SK-N-SH treated with all-trans-retinoic acid at 6 μM for 48 hours (cell line): ENCODE measurements at regions not wholly inside any gene's neighbourhood (a gene's known extent, or its start where the extent isn't known, plus 50 kb on each side); places are given as distances from the start of the nearest gene placed in this dataset.

Source experiments
- ATAC-seq: fragments of 200-7000 bp; cut with Tn5 transposase; 3 replicates; pipeline ENCODE4 v1.9.1; 2020; ENCODE audit warnings: mild to moderate bottlenecking, moderate library complexity
- ARNTL ChIP-seq: fragments of 450-650 bp; formaldehyde crosslinking; IDR thresholded peaks from 2 replicates; pipeline ENCODE4 v1.5.0; 2020; ENCODE audit warnings: low read depth, mild to moderate bottlenecking, moderate library complexity, borderline replicate concordance
- BACH2 ChIP-seq: fragments of 250-450 bp; sonication (Bioruptor Pico); IDR thresholded peaks from 2 replicates; pipeline ENCODE4 v1.9.0; 2021; ENCODE audit warnings: mild to moderate bottlenecking, borderline replicate concordance
- CSDC2 ChIP-seq: fragments of 250-450 bp; sonication (Bioruptor Pico); IDR thresholded peaks from 2 replicates; pipeline ENCODE4 v1.5.0; 2020; ENCODE audit warnings: mild to moderate bottlenecking, moderate library complexity
- ESRRG ChIP-seq: fragments of 250-450 bp; sonication (Bioruptor Pico); IDR thresholded peaks from 2 replicates; pipeline ENCODE4 v1.6.1; 2021; ENCODE audit warnings: mild to moderate bottlenecking
- GLIS3 ChIP-seq: fragments of 250-450 bp; sonication (Bioruptor Pico); IDR thresholded peaks from 2 replicates; pipeline ENCODE4 v1.5.0; 2020; ENCODE audit warnings: mild to moderate bottlenecking, moderate library complexity
- ISL1 ChIP-seq: fragments of 250-450 bp; sonication (Bioruptor Pico); IDR thresholded peaks from 2 replicates; pipeline ENCODE4 v2.1.2; 2022; ENCODE audit warnings: mild to moderate bottlenecking, moderate library complexity
- OSR1 ChIP-seq: fragments of 250-450 bp; sonication (Bioruptor Pico); IDR thresholded peaks from 2 replicates; pipeline ENCODE4 v1.8.0; 2022; ENCODE audit warnings: moderate library complexity, mild to moderate bottlenecking, inconsistent platforms
- PPARA ChIP-seq: fragments of 250-450 bp; sonication (Bioruptor Pico); IDR thresholded peaks from 2 replicates; pipeline ENCODE4 v1.5.0; 2020; ENCODE audit warnings: mild to moderate bottlenecking, borderline replicate concordance
- RARB ChIP-seq: fragments of 250-450 bp; sonication (Bioruptor Pico); IDR thresholded peaks from 2 replicates; pipeline ENCODE4 v1.8.0; 2021; ENCODE audit warnings: mild to moderate bottlenecking, moderate library complexity
- ZC3H10 ChIP-seq: fragments of 250-450 bp; sonication (Bioruptor Pico); IDR thresholded peaks from 2 replicates; pipeline ENCODE4 v1.5.1; 2021; ENCODE audit warnings: mild to moderate bottlenecking, moderate library complexity
- ZFP3 ChIP-seq: fragments of 250-450 bp; sonication (Bioruptor Pico); IDR thresholded peaks from 2 replicates; pipeline ENCODE4 v1.5.0; 2020; ENCODE audit warnings: mild to moderate bottlenecking, moderate library complexity
- ZFP30 ChIP-seq: fragments of 450-650 bp; formaldehyde crosslinking; IDR thresholded peaks from 2 replicates; pipeline ENCODE4 v1.5.0; 2022; ENCODE audit warnings: mild to moderate bottlenecking, moderate library complexity
- ZNF565 ChIP-seq: fragments of 450-650 bp; formaldehyde crosslinking; conservative IDR thresholded peaks from 2 replicates; pipeline ENCODE4 v1.5.0; 2020; ENCODE audit warnings: low read depth, mild to moderate bottlenecking, moderate library complexity
- ZNF70 ChIP-seq: fragments of 450-650 bp; formaldehyde crosslinking; IDR thresholded peaks from 2 replicates; pipeline ENCODE4 v1.5.0; 2020; ENCODE audit warnings: mild to moderate bottlenecking, moderate library complexity
- ZNF8 ChIP-seq: fragments of 450-650 bp; formaldehyde crosslinking; IDR thresholded peaks from 2 replicates; pipeline ENCODE4 v1.5.0; 2020; ENCODE audit warnings: mild to moderate bottlenecking, moderate library complexity
- TF ChIP-seq, protein P1 (sequence below): fragments of 250-450 bp; sonication (Bioruptor Pico); IDR thresholded peaks from 2 replicates; pipeline ENCODE4 v1.8.0; 2020; ENCODE audit warnings: mild to moderate bottlenecking, moderate library complexity, borderline replicate concordance
- TF ChIP-seq, protein P2 (sequence below): fragments of 250-450 bp; sonication (Bioruptor Pico); IDR thresholded peaks from 2 replicates; pipeline ENCODE4 v1.5.1; 2021; ENCODE audit warnings: mild to moderate bottlenecking, moderate library complexity
- TF ChIP-seq, protein P3 (sequence below): fragments of 250-450 bp; sonication (Bioruptor Pico); IDR thresholded peaks from 2 replicates; pipeline ENCODE4 v1.8.0; 2021; ENCODE audit warnings: low read depth, mild to moderate bottlenecking, moderate library complexity, borderline replicate concordance
- TF ChIP-seq, protein P4 (sequence below): fragments of 250-450 bp; sonication (Bioruptor Pico); IDR thresholded peaks from 2 replicates; pipeline ENCODE4 v1.5.0; 2020; ENCODE audit warnings: mild to moderate bottlenecking, moderate library complexity

DNA sequence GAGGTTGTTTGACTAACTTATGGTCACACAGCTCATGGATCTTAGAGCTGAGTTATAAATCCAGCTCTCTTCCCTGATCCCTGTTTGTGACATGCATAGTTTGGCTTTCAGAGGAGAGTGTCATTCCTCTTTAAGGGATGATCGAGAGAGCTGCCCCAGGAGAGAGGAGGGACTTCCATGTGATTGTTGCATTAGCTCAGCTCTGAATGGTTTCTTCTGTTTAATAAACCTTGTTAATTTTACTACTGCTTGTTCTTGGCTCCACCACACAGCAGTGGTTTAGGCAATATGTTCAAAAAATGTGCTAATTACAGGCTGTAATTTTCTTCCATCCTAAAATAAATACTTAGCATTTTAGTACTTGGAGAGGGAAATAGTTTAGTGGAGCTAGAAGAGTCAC is 152.5 kb downstream of the C12orf75 start:
- TF ChIP-seq ESRRG (CRISPR knock-in tag) (no peak), CSDC2 (CRISPR knock-in tag) (no peak), BACH2 (CRISPR knock-in tag) (no peak), OSR1 (CRISPR knock-in tag) (no peak), ZFP30 (no peak), ARNTL (CRISPR knock-in tag) (no peak), ZNF70 (CRISPR knock-in tag) (no peak), ISL1 (CRISPR knock-in tag) (no peak), ZC3H10 (CRISPR knock-in tag) (no peak), RARB (CRISPR knock-in tag) (no peak)
- TF ChIP-seq, protein P1, sequence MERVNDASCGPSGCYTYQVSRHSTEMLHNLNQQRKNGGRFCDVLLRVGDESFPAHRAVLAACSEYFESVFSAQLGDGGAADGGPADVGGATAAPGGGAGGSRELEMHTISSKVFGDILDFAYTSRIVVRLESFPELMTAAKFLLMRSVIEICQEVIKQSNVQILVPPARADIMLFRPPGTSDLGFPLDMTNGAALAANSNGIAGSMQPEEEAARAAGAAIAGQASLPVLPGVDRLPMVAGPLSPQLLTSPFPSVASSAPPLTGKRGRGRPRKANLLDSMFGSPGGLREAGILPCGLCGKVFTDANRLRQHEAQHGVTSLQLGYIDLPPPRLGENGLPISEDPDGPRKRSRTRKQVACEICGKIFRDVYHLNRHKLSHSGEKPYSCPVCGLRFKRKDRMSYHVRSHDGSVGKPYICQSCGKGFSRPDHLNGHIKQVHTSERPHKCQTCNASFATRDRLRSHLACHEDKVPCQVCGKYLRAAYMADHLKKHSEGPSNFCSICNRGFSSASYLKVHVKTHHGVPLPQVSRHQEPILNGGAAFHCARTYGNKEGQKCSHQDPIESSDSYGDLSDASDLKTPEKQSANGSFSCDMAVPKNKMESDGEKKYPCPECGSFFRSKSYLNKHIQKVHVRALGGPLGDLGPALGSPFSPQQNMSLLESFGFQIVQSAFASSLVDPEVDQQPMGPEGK (CRISPR knock-in tag), result no peak
- TF ChIP-seq, protein P2, sequence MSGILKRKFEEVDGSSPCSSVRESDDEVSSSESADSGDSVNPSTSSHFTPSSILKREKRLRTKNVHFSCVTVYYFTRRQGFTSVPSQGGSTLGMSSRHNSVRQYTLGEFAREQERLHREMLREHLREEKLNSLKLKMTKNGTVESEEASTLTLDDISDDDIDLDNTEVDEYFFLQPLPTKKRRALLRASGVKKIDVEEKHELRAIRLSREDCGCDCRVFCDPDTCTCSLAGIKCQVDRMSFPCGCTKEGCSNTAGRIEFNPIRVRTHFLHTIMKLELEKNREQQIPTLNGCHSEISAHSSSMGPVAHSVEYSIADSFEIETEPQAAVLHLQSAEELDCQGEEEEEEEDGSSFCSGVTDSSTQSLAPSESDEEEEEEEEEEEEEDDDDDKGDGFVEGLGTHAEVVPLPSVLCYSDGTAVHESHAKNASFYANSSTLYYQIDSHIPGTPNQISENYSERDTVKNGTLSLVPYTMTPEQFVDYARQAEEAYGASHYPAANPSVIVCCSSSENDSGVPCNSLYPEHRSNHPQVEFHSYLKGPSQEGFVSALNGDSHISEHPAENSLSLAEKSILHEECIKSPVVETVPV (CRISPR knock-in tag), result no peak
- TF ChIP-seq, protein P3, sequence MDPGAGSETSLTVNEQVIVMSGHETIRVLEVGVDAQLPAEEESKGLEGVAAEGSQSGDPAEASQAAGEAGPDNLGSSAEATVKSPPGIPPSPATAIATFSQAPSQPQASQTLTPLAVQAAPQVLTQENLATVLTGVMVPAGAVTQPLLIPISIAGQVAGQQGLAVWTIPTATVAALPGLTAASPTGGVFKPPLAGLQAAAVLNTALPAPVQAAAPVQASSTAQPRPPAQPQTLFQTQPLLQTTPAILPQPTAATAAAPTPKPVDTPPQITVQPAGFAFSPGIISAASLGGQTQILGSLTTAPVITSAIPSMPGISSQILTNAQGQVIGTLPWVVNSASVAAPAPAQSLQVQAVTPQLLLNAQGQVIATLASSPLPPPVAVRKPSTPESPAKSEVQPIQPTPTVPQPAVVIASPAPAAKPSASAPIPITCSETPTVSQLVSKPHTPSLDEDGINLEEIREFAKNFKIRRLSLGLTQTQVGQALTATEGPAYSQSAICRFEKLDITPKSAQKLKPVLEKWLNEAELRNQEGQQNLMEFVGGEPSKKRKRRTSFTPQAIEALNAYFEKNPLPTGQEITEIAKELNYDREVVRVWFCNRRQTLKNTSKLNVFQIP (CRISPR knock-in tag), result no peak
- no peak for ATAC-seq

DNA sequence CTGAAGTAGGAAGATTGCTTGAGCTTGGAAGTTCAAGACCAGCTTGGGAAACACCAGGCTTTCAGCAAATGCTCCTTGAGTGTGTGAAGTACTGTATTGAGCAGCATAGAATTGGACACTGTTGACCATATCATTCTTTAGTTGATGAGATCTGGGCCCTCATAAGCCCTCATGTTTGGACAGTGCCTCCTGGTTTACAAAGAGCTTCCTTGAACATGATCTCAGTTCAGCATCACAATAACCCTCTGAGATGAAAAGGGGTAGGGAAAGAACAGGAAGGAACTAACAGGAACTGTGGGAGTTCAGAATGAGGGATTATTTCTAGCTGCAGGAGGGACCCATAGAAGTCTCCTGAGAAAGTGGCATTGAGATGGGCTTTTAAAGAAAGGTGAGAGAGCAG is 153.2 kb downstream of the C12orf75 start:
- no peak for ATAC-seq

DNA sequence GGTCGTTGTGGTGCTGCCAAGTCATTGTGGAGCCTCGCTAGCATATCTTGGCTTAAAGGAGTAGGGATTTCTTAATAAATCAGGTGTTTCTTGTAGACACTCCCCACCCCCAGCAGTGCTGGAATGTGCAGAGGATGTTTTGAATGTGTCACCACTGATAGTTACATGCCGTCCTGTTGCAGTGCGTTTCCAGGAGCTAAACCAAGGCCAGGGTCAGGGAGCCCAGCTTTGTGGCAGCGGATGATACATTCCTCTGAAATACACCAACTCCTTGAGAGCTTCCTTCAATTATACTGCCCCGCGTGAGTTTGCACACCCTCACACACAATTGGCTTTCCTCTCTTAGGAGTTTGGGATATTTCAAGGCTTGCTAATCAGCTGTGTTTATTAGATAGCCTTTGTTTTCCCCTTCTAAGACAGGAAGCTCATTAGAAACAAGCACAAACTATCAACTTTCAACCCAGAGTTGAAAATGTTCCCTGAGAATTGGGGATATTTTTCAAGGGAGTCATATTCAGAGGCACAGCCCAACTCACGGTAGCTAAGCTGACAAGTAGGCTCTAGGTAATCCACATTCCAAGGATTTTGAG is 154.9 kb downstream of the C12orf75 start:
- peak; percentile 46; the same call in 2 of the 3 replicates for ATAC-seq
- TF ChIP-seq, protein P3 (CRISPR knock-in tag), result no peak
- TF ChIP-seq ARNTL (CRISPR knock-in tag) (no peak), ZFP3 (CRISPR knock-in tag) (no peak), ISL1 (CRISPR knock-in tag) (no peak), ESRRG (CRISPR knock-in tag) (no peak), ZNF565 (CRISPR knock-in tag) (no peak), ZFP30 (no peak), CSDC2 (CRISPR knock-in tag) (no peak), BACH2 (CRISPR knock-in tag) (no peak)
- TF ChIP-seq, protein P4, sequence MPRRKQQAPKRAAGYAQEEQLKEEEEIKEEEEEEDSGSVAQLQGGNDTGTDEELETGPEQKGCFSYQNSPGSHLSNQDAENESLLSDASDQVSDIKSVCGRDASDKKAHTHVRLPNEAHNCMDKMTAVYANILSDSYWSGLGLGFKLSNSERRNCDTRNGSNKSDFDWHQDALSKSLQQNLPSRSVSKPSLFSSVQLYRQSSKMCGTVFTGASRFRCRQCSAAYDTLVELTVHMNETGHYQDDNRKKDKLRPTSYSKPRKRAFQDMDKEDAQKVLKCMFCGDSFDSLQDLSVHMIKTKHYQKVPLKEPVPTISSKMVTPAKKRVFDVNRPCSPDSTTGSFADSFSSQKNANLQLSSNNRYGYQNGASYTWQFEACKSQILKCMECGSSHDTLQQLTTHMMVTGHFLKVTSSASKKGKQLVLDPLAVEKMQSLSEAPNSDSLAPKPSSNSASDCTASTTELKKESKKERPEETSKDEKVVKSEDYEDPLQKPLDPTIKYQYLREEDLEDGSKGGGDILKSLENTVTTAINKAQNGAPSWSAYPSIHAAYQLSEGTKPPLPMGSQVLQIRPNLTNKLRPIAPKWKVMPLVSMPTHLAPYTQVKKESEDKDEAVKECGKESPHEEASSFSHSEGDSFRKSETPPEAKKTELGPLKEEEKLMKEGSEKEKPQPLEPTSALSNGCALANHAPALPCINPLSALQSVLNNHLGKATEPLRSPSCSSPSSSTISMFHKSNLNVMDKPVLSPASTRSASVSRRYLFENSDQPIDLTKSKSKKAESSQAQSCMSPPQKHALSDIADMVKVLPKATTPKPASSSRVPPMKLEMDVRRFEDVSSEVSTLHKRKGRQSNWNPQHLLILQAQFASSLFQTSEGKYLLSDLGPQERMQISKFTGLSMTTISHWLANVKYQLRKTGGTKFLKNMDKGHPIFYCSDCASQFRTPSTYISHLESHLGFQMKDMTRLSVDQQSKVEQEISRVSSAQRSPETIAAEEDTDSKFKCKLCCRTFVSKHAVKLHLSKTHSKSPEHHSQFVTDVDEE (CRISPR knock-in tag), result no peak
- TF ChIP-seq, protein P1 (CRISPR knock-in tag), result no peak

More for the DNA sequence above, 153.2 kb downstream of the C12orf75 start:
- TF ChIP-seq PPARA, result no peak
- TF ChIP-seq ZC3H10 (CRISPR knock-in tag), result no peak
- TF ChIP-seq, protein P3 (CRISPR knock-in tag), result no peak
- TF ChIP-seq, protein P1 (CRISPR knock-in tag), result no peak
- TF ChIP-seq ZNF565 (CRISPR knock-in tag), result no peak
- TF ChIP-seq OSR1 (CRISPR knock-in tag), result no peak
- no peak for TF ChIP-seq RARB (CRISPR knock-in tag)
- TF ChIP-seq GLIS3, result no peak
- no peak for TF ChIP-seq ZNF8 (CRISPR knock-in tag)
